ENCODE measurements at regions not wholly inside any gene's neighbourhood (a gene's known extent, or its start where the extent isn't known, plus 50 kb on each side); places are given as distances from the start of the nearest gene placed in this dataset.

DNA sequence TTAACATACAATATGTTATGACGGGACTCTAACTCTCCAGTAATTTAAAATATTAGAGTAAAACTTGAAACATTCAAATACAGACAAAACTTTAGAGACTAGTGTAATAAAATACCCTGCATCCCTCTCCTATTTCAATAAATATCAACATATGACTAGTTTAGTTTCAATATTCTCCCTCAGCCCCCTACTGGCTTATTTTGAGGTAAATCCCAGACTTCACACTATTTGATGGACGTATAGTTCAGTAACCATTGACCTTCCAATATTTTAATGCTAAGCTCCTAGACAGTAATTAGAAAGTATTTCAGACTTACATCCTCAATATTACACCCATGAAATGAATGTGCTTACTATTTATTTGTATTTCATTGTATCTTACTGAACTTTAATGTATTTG lies 180.7 kb upstream of the STARD13 start:
- DNase-seq (ENCODE audit: low read depth, low spot score) = no peak

DNA sequence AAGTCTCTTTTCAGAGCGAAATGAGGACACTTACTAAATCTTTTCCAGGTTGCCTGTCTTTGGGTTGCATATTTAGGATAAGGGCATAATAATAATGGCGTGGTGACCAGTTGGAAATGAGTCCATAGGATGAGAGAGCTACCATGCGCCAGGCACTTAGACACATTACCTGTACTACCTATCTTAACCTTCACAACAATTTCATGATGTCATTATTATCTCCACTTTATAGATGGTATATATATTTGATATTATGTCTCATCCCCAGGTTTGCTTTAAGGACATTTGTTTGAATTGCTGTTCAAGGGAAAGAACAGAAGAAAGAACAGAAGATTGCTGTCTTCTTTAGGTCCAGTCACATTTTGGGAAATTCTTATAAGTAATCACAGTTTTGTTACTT lies 182.0 kb upstream of the STARD13 start:
- DNase-seq (ENCODE audit: low read depth, low spot score) = no peak

DNA sequence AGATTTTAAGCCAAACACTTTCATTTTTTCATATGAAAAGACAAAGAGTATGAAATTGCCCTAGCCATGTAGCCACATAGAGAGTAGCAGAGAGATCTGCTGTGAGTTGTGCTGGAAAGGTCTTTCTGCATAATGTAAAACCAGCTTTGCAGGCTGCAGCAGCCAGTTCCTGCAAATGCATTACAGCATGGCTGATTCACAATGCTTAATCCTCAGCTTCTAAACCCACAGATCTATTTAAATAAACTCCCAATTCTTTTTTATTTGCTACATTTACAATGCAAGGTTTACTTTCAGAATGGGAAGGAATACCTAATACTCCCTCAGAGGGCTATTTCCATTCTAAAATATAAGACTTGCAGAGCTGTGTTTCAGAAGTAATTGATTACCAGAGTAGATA lies 185.6 kb upstream of the STARD13 start:
- DNase-seq (ENCODE audit: low read depth, low spot score) = no peak

GRCh38 chr13:33472446-33472845 lies 186.9 kb upstream of the STARD13 start:
- no peak for DNase-seq (ENCODE audit: low read depth, low spot score)

DNA sequence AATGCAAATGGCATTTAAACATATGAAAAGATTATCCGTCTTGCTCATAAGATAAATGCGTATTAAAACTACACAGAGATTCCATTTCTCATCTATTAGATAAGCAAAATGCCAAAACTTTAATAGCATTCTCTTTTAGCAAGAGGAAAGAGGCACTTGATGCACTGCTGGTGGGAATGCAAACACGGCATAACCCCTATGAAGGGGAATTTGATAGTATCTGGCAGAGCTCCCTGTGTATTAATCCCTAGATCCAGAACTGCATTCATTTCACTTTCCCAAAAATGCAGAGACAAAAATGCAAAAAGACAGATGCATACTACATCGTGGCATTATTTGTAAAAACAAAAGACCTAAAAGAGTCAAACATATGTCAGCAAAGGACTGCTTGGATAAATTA lies 193.6 kb upstream of the STARD13 start:
- DNase-seq (ENCODE audit: low read depth, low spot score) = no peak

DNA sequence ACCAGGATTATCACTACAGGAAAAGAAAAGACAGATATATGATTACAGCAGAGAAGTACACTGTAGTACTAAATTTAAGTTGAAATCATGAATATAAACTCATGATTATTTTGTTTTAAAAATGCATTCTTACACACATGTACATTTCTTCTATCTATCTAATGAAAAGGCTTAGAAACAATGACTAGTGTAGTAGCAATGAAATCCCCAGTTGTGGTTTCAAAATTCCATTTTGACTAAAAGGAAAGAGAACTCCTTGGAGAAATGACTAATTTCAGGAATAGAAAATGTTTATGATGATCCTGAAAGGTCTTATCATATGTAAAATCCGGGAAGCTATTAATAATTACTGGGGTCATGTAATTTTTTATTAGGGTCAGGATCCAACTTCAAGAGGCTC lies 195.0 kb upstream of the STARD13 start:
- DNase-seq (ENCODE audit: low read depth, low spot score) = no peak

DNA sequence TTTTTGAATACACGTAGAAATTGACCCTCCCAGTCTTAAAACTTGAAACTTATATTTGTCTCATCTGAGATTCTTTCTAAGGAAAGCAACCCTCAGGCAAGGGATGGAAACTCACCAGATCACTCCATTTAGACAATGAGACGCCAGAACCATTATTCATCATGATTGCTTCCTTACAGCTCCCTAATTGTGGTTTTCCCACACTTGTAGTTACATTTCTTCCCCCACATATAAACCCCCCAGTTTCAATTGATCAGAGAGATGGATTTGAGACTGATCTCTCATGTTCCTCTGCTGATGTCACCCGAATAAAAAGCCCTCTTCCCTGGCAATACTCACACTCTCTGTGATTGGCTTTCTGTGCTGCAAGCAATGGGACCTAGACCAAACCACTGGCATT lies 197.9 kb upstream of the STARD13 start:
- DNase-seq (ENCODE audit: low read depth, low spot score) = no peak

GRCh38 chr13:33485247-33485646 lies 199.7 kb upstream of the STARD13 start:
- DNase-seq (ENCODE audit: low read depth, low spot score) = no peak

DNA sequence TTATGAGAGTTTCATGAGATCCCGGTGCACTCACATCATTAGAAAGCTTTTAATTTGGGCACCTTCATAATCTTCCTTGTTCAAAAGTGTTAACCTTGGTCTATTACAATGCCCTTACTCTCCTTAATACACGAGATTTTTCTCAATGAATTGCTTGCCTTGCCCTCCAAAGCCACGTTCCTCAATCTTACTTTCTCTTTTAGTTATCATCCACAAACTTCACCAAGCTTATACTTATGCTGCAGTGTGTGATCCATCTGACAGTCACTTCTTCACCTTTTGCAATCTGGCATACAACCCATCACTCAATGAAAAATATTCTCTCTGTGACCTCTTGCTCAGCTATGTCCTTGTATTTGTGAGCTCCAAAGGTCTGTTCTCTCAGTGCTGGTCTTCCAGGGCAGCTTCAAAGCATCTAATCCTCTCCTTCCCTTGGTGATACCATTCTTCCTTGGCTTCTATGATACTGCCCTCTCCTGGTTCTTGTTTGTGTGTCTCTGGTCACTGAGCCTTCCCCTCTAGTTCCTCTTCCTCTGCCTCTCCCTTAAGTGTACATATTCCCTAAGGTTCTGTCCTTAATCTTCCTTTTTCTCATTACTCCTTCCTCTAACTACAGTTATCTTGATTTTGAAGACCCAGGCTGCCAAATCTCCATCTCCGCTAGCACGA lies 202.2 kb upstream of the STARD13 start:
- peak; percentile 9 for DNase-seq (ENCODE audit: low read depth, low spot score)

DNA sequence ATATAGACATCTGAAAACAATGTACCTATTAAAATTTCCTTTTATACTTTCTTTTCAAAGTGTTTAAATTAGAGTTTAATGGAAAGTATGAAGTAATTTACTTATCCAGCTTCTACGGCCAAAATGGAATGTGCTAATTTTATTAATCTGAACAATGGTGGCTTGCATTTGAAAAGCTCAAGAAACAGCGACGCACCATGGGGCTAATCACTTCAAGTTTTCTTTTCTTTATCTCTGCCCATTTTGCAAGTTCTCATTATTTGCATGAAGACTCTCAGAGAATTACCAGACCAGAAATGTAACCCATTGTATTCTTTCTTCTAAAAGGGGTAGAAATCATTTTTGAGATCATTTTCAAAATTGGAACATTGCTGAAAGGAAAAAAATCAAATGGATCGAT lies 204.0 kb upstream of the STARD13 start:
- DNase-seq (ENCODE audit: low read depth, low spot score) = no peak

GRCh38 chr13:33490461-33491327 lies 205.1 kb upstream of the STARD13 start:
- peak; percentile 40 for DNase-seq (ENCODE audit: low read depth, low spot score)

DNA sequence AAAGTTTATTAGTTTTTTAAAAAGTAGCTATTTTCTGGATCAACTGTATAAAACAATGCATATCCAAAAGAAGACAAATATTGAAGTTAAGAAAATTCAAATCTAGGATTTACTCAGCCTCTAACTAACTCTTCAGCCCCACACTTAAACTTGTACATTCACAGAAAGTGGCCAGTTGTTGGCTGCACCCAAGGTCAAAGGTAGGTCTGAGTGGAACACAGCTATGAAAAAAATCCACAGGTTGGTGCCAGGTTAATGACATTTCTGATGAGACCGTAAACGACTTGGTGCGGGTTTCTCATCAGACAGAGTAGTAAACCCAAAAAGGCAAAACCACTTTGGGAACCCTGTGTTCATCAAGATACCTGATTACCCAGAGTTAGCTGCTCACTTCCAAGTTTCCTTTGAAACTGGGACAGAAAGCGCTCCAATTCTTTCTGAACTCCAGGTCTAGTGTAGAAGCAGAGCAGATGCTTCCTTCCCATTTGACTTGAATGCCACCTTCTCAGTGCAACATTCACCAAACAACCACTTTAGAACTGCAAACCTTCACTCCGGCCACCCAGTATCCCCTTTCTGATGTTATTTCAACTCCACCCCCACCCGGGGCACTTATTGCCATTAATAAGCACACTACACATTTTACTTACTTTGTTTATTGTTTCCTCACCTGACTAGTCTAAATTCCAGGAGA lies 208.3 kb upstream of the STARD13 start:
- DNase-seq (ENCODE audit: low read depth, low spot score) = no peak

GRCh38 chr13:33494596-33495204 lies 209.1 kb upstream of the STARD13 start:
- DNase-seq (ENCODE audit: low read depth, low spot score) = peak; percentile 23

- DNase-seq (ENCODE audit: low read depth, low spot score) = no peak
Observed at GRCh38 chr13:33496336-33496735, 210.8 kb upstream of the STARD13 start.

DNA sequence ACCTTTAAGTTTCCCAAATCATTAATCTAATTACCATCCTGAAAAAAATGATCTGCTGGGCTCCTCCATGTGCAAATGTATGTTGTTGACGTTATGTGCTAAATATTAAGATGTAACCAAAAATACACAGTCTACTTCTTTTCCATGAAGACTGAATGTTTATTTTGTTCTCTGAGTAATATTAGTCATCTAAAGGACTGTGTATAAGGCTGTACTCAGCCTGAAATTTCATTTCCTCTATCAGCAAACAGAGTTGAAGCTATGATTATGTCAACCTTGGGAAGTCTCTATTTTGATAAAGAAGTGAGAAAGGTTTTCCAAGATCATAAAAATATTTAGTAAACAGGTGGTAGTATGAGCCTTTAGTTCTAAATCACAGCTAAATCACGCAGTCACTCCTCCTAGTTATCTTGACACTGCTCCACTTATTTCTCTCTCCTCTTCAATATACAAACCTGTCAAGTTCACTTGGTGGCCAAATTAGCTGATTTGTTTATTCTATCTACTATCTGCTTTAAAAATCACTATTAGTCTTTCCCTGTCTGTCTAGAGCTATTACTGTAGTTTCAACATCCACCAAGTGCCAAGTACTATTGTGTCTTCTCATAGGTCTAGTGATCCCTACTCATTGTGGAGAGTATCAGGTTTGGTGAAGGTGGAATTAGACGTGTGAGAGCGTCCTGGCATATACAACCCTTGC lies 211.7 kb upstream of the STARD13 start:
- DNase-seq (ENCODE audit: low read depth, low spot score) = no peak

DNA sequence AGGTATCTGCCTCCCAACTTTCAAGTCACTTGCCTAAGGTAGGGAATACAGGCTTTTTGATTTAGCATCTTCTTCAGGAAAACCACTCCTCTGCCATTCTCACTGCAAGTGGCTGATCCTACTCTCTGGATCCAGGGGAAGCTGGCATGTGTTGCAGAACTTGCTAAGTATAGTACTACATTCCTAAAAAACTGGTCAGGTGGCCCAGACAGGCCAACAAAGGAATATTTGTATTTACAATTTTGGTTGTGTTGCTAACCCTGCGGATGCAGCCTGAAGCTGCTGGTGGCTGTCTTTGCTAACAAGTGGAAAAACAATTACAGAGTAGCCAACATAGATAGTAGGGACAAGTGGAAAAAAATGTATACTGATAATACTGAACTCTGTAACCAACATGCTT lies 222.5 kb upstream of the STARD13 start:
- DNase-seq (ENCODE audit: low read depth, low spot score) = no peak

DNA sequence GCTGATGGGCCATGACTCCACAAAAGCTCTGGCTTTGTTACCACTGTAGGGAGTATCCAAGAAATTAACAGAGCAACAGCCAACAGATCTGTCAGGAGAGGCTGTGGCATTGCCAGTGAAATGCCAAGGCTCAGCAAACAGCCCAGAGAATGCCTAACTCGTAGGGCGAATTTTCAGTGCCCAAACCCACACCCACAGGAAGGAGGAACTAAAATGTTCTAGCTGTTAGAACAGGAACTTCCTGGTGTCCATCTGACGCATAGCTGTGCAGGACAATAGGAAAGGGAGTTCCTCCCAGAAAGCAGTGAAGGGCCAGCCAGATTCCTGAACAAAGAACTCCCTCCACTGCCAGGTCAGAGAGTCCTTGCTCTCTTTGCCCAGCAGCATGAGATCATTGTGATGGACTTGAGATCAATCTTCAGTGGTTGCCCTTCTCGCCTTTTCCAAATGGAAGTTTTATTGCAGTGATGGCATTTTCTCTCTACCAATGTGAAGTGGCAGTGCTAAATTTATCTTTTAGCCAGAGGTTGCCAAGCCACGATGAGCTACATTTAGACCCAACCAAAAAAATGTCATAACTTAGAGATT lies 224.2 kb upstream of the STARD13 start:
- no peak for DNase-seq (ENCODE audit: low read depth, low spot score)

DNA sequence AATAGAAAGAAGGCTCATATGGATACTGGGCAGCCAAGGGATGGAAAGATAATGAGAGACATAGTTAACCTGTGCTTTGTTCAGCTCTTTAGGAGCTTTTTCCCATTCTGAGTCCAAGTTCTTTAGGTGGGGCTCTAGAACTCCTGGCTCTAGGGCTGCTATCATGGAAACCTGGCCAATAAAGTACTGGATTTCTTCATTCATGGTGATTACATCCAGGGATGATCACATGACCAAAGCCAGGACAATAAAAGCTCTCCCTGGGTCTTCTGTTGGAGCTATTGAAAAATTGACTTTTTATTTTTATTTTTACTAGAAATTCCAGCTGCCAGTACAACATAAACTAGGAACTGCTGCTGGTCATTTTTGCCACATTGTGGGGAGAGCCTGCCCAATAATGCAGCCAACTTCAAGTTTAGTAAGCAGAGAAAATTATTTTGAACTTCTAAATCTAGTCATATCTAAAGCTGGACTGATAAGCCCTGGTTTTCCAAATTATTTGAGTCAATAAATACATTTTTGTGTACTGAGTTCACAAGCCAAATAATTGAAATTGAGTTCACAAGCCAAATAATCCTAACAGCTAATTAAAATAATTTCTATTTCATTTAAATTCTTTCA lies 224.9 kb upstream of the STARD13 start:
- DNase-seq (ENCODE audit: low read depth, low spot score) = no peak

DNA sequence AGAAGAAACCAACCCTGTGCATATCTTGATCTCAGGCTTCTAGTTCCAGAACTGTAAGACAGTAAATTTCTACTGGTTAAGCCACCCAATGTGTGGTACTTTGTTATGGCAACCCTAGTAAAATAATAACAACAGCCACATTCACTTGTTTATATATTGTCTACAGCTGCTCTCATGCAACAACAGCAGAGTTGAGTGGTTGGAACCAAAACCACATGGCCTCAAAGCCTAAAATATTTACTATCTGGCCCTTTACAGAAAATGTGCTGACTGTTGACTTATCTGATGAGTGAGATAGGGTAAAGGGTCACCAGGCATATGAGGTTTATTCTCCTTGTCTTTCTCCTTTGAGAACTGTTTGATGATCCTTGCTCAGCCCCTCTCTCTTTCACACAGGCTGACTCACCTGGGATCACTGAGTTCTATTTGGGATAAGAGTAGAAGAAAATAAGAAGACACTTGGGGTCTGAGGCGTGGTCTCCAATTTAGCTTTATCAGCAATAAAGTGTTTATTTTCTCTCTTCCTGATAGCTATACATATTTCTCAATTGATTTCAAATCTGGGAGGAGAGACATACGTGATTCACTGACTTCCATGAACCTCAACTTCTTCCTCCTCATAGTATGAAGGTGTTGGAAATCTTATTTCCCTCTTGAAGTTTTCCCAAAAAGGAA lies 227.5 kb upstream of the STARD13 start:
- no peak for DNase-seq (ENCODE audit: low read depth, low spot score)

DNA sequence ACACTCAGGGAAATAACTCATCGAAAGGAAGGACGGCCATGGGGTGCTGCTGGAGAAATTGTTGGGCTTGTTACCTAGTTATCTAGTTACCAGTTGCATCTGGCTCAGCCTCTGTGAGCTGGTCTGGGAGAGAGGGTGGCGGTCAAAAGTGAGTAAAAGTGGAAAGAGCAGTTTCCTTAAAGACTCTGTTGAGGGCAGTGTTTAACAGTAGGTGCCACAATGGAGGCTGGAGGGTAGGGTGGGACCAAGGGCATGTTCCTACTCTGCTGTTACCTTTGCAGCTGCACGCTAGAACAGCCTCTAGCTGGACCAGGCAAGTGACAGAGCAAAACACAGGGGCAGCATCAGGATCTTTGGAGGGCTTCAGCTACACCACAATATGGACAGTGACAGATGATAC lies 228.8 kb upstream of the STARD13 start:
- DNase-seq (ENCODE audit: low read depth, low spot score) = peak; percentile 47
